GM12878 (cell line): ENCODE measurements at regions not wholly inside any gene's neighbourhood (a gene's known extent, or its start where the extent isn't known, plus 50 kb on each side); places are given as distances from the start of the nearest gene placed in this dataset.

Experiments used
- CREB1 ChIP-seq: IDR thresholded peaks from 2 replicates; pipeline ENCODE4 v1.6.1; 2012; ENCODE audit warnings: low read depth, mild to moderate bottlenecking, inconsistent platforms
- FOXK2 ChIP-seq: fragments of 450-650 bp; IDR thresholded peaks from 2 replicates; pipeline ENCODE4 v1.6.1; 2017; ENCODE audit warnings: mild to moderate bottlenecking, moderate library complexity
- HDAC6 ChIP-seq: fragments of 200-600 bp; sonication (generic); IDR thresholded peaks from one replicate; pipeline ENCODE4 v1.8.0; 2017; ENCODE audit warnings: antibody characterized with exemption; ENCODE audit not compliant: unreplicated experiment
- KDM1A ChIP-seq: fragments of 200-600 bp; sonication (generic); IDR thresholded peaks from 2 replicates; pipeline ENCODE4 v1.6.1; 2016; ENCODE audit warnings: borderline replicate concordance
- NRF1 ChIP-seq: conservative IDR thresholded peaks from 2 replicates; pipeline ENCODE4 v1.6.1; 2011; ENCODE audit warnings: mild to moderate bottlenecking, low read depth, low read length, improper control_type of control experiment
- POLR2A ChIP-seq: IDR thresholded peaks from 2 replicates; pipeline ENCODE4 v1.6.1; 2011; ENCODE audit warnings: low read depth, mild to moderate bottlenecking, low read length
- SREBF1 ChIP-seq: IDR thresholded peaks from 2 replicates; pipeline ENCODE4 v1.6.1; 2012; ENCODE audit warnings: mild to moderate bottlenecking, low read length
- TF ChIP-seq, protein P1 (sequence below): IDR thresholded peaks from 2 replicates; pipeline ENCODE4 v1.6.1; 2012; ENCODE audit warnings: low read depth, low read length, improper control_type of control experiment
- TF ChIP-seq, protein P2 (sequence below): fragments of 450-650 bp; IDR thresholded peaks from 2 replicates; pipeline ENCODE4 v1.6.1; 2017; ENCODE audit warnings: mild to moderate bottlenecking, low read depth, inconsistent platforms; ENCODE audit not compliant: poor library complexity, severe bottlenecking
- TF ChIP-seq, protein P3 (sequence below), 3 experiments: IDR thresholded peaks in 2 of 3; conservative IDR thresholded peaks in 1 of 3; 2 replicates each; pipeline ENCODE4 v1.5.1; 2011; ENCODE audit warnings: low read depth in 3 of 3, low read length in 3 of 3, mild to moderate bottlenecking in 3 of 3, control low read depth in 2 of 3, moderate library complexity in 2 of 3, inconsistent platforms in 1 of 3, mixed read lengths in 1 of 3; ENCODE audit not compliant: control insufficient read depth in 2 of 3, insufficient read depth in 1 of 3; ENCODE audit errors: extremely low read depth in 1 of 3

DNA sequence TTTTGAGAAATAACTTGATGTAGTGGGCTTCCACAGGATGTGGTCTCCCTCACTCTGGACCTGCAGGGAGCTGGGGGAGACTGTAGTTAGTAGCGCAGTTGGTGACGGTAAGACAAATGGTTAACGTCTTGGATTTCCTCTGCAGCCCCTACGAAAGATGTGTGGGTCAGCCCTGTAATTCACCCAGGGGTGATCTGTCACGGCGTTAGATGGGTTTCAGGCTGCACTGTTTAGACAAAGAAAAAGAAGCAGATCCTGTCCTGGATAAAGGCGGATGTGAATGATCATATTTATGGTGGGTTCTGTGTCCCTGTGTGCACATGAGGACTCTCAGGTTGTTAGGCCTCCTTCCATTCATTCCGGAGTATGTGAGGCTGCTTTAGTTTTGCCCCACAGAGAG is 142.0 kb upstream of the SLC28A3 start:
- TF ChIP-seq SREBF1 (no peak), POLR2A (no peak), HDAC6 (no peak), CREB1 (no peak), NRF1 (no peak), KDM1A (no peak), FOXK2 (no peak)
- TF ChIP-seq, protein P1, sequence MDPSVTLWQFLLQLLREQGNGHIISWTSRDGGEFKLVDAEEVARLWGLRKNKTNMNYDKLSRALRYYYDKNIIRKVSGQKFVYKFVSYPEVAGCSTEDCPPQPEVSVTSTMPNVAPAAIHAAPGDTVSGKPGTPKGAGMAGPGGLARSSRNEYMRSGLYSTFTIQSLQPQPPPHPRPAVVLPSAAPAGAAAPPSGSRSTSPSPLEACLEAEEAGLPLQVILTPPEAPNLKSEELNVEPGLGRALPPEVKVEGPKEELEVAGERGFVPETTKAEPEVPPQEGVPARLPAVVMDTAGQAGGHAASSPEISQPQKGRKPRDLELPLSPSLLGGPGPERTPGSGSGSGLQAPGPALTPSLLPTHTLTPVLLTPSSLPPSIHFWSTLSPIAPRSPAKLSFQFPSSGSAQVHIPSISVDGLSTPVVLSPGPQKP: no peak
- TF ChIP-seq, protein P2, sequence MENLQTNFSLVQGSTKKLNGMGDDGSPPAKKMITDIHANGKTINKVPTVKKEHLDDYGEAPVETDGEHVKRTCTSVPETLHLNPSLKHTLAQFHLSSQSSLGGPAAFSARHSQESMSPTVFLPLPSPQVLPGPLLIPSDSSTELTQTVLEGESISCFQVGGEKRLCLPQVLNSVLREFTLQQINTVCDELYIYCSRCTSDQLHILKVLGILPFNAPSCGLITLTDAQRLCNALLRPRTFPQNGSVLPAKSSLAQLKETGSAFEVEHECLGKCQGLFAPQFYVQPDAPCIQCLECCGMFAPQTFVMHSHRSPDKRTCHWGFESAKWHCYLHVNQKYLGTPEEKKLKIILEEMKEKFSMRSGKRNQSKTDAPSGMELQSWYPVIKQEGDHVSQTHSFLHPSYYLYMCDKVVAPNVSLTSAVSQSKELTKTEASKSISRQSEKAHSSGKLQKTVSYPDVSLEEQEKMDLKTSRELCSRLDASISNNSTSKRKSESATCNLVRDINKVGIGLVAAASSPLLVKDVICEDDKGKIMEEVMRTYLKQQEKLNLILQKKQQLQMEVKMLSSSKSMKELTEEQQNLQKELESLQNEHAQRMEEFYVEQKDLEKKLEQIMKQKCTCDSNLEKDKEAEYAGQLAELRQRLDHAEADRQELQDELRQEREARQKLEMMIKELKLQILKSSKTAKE: no peak
- TF ChIP-seq, protein P3, sequence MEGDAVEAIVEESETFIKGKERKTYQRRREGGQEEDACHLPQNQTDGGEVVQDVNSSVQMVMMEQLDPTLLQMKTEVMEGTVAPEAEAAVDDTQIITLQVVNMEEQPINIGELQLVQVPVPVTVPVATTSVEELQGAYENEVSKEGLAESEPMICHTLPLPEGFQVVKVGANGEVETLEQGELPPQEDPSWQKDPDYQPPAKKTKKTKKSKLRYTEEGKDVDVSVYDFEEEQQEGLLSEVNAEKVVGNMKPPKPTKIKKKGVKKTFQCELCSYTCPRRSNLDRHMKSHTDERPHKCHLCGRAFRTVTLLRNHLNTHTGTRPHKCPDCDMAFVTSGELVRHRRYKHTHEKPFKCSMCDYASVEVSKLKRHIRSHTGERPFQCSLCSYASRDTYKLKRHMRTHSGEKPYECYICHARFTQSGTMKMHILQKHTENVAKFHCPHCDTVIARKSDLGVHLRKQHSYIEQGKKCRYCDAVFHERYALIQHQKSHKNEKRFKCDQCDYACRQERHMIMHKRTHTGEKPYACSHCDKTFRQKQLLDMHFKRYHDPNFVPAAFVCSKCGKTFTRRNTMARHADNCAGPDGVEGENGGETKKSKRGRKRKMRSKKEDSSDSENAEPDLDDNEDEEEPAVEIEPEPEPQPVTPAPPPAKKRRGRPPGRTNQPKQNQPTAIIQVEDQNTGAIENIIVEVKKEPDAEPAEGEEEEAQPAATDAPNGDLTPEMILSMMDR (IDR thresholded peaks at IDR 0.05 in 2 of 3, conservative IDR thresholded peaks at IDR 0.05 in 1 of 3; ENCODE audit: control insufficient read depth in 2 of 3, extremely low read depth in 1 of 3, insufficient read depth in 1 of 3, low read depth in 3 of 3, low read length in 3 of 3): no peak
